Smooth muscle cell (in vitro differentiated cells): ENCODE measurements at regions not wholly inside any gene's neighbourhood (a gene's known extent, or its start where the extent isn't known, plus 50 kb on each side); places are given as distances from the start of the nearest gene placed in this dataset.

Experiments
- DNase-seq: peaks from one replicate; lab custom pipeline; 2025; ENCODE audit not compliant: unreplicated experiment; lab: John Stamatoyannopoulos, UW
- H2AFZ ChIP-seq: fragments of 200-600 bp; sonication (generic); 2 replicates; pipeline ENCODE4 v1.6.0; 2016; ENCODE audit warnings: antibody characterized with exemption, low read depth, mild to moderate bottlenecking
- H3F3A ChIP-seq: fragments of 200-600 bp; sonication (generic); 2 replicates; pipeline ENCODE4 v1.6.0; 2017; ENCODE audit warnings: antibody characterized with exemption, low read depth
- H3K27ac ChIP-seq: fragments of 200-600 bp; sonication (generic); 2 replicates; pipeline ENCODE4 v1.5.1; 2016; ENCODE audit warnings: low read depth, mild to moderate bottlenecking
- H3K27me3 ChIP-seq: fragments of 200-600 bp; sonication (generic); 2 replicates; pipeline ENCODE4 v1.6.1; 2016; ENCODE audit warnings: low read depth, mild to moderate bottlenecking
- H3K36me3 ChIP-seq: fragments of 200-600 bp; sonication (generic); 2 replicates; pipeline ENCODE4 v1.5.1; 2016; ENCODE audit warnings: low read depth
- H3K4me1 ChIP-seq: fragments of 200-600 bp; sonication (generic); 2 replicates; pipeline ENCODE4 v1.5.1; 2016; ENCODE audit warnings: low read depth
- H3K4me2 ChIP-seq: fragments of 200-600 bp; sonication (generic); 2 replicates; pipeline ENCODE4 v1.6.0; 2016; ENCODE audit warnings: mild to moderate bottlenecking
- H3K4me3 ChIP-seq: fragments of 200-600 bp; sonication (generic); 2 replicates; pipeline ENCODE4 v1.5.1; 2016; ENCODE audit warnings: mild to moderate bottlenecking
- H3K79me2 ChIP-seq: fragments of 200-600 bp; sonication (generic); 2 replicates; pipeline ENCODE4 v1.6.0; 2016; ENCODE audit warnings: low read depth, mild to moderate bottlenecking
- H3K9ac ChIP-seq: fragments of 200-600 bp; sonication (generic); 2 replicates; pipeline ENCODE4 v1.6.0; 2016; ENCODE audit warnings: low read depth
- H3K9me3 ChIP-seq: fragments of 200-600 bp; sonication (generic); replicated peaks from 2 replicates; pipeline ENCODE4 v1.5.1; 2016; ENCODE audit warnings: low read depth
- H4K20me1 ChIP-seq: fragments of 200-600 bp; sonication (generic); 2 replicates; pipeline ENCODE4 v1.6.0; 2016; ENCODE audit warnings: low read depth
- CTCF ChIP-seq: fragments of 200-600 bp; sonication (generic); IDR thresholded peaks from 2 replicates; pipeline ENCODE4 v1.5.1; 2017; ENCODE audit warnings: borderline replicate concordance, mild to moderate bottlenecking, antibody characterized with exemption; ENCODE audit not compliant: insufficient read depth, poor library complexity, severe bottlenecking
- WGBS: methylation state at CpG from one replicate; pipeline ENCODE4 v1.1.7; 2016; ENCODE audit warnings: low lambda C conversion rate; 5-methylcytosine and 5-hydroxymethylcytosine counted together

- no peaks in the 10 kb centered on the region for H4K20me1 ChIP-seq
- H3F3A ChIP-seq: no peaks in the 10 kb centered on the region
- H3K36me3 ChIP-seq: no peaks in the 10 kb centered on the region
- no peak for DNase-seq
- H3K4me2 ChIP-seq: no peak overlapping the region
- 15% methylated on average over 1 of the region's 1 CpG for WGBS
- H3K9ac ChIP-seq: no peak overlapping the region
- H3K4me3 ChIP-seq: no peak overlapping the region
- no peak overlapping the region for H2AFZ ChIP-seq
- no peak overlapping the region for H3K27ac ChIP-seq
- H3K79me2 ChIP-seq: no peaks in the 10 kb centered on the region
- no peak for TF ChIP-seq CTCF
- no peaks in the 10 kb centered on the region for H3K9me3 ChIP-seq
- no peaks in the 10 kb centered on the region for H3K27me3 ChIP-seq
- H3K4me1 ChIP-seq: peaks cover 20% of the 10 kb centered on the region
Measured at GRCh38 chr12:67472539-67472938, 176.0 kb upstream of the DYRK2 start.

- Histone ChIP-seq H3K79me2 (no peaks in the 10 kb centered on the region), H3K27me3 (no peaks in the 10 kb centered on the region), H3K9me3 (no peaks in the 10 kb centered on the region), H3K36me3 (no peaks in the 10 kb centered on the region), H2AFZ (no peak overlapping the region), H3K27ac (no peak overlapping the region), H3K4me1 (peaks cover 11% of the 10 kb centered on the region), H3K4me3 (no peak overlapping the region), H4K20me1 (no peaks in the 10 kb centered on the region), H3K4me2 (no peak overlapping the region), H3K9ac (no peak overlapping the region), H3F3A (no peaks in the 10 kb centered on the region)
- 97% methylated on average over 3 of the region's 3 CpGs for WGBS
- TF ChIP-seq CTCF: no peak
- no peak for DNase-seq
Measured at GRCh38 chr12:67474934-67475620, 173.5 kb upstream of the DYRK2 start.

- Histone ChIP-seq H3K79me2 (no peaks in the 10 kb centered on the region), H3K4me1 (peaks cover 9% of the 10 kb centered on the region), H3K36me3 (no peaks in the 10 kb centered on the region), H3K4me3 (no peak overlapping the region), H3F3A (no peaks in the 10 kb centered on the region), H2AFZ (no peak overlapping the region), H4K20me1 (no peaks in the 10 kb centered on the region), H3K27me3 (no peaks in the 10 kb centered on the region), H3K9me3 (no peaks in the 10 kb centered on the region), H3K27ac (no peak overlapping the region), H3K4me2 (no peak overlapping the region), H3K9ac (no peak overlapping the region)
- no peak for DNase-seq
- TF ChIP-seq CTCF: no peak
- WGBS: 86% methylated on average over 2 of the region's 2 CpGs
Measured at GRCh38 chr12:67475725-67476124, 172.8 kb upstream of the DYRK2 start.

GRCh38 chr12:67477681-67478265 is 170.8 kb upstream of the DYRK2 start:
- H3K4me1 ChIP-seq: no peaks in the 10 kb centered on the region
- no peaks in the 10 kb centered on the region for H3K27me3 ChIP-seq
- no peaks in the 10 kb centered on the region for H3K79me2 ChIP-seq
- H3K4me2 ChIP-seq: no peak overlapping the region
- no peak overlapping the region for H3K27ac ChIP-seq
- no peaks in the 10 kb centered on the region for H3K9me3 ChIP-seq
- WGBS: 70% methylated on average over 8 of the region's 8 CpGs
- peaks cover 2% of the 10 kb centered on the region for H3F3A ChIP-seq
- TF ChIP-seq CTCF: no peak
- H4K20me1 ChIP-seq: no peaks in the 10 kb centered on the region
- no peak for DNase-seq
- H2AFZ ChIP-seq: peak overlapping the region; percentile 48
- H3K9ac ChIP-seq: no peak overlapping the region
- no peak overlapping the region for H3K4me3 ChIP-seq
- no peaks in the 10 kb centered on the region for H3K36me3 ChIP-seq
